Gastrocnemius medialis (tissue), 4 donors: ENCODE measurements at regions not wholly inside any gene's neighbourhood (a gene's known extent, or its start where the extent isn't known, plus 50 kb on each side); places are given as distances from the start of the nearest gene placed in this dataset.

Source experiments
- CTCF ChIP-seq, 5 experiments: fragments of 450-650 bp in 3 of 5; fragments of 200-600 bp in 2 of 5; sonication (generic) in 2 of 5; IDR thresholded peaks in 4 of 5; conservative IDR thresholded peaks in 1 of 5; 1 replicate in 4 of 5; 2 replicates in 1 of 5; pipeline ENCODE4 v1.5.1; 2016 to 2019; ENCODE audit warnings: antibody characterized with exemption in 5 of 5, mild to moderate bottlenecking in 3 of 5, moderate library complexity in 3 of 5
- POLR2A ChIP-seq, 2 donors: fragments of 450-650 bp; IDR thresholded peaks; one replicate each; pipeline ENCODE4 v1.6.1; 2017; ENCODE audit warnings: antibody characterized with exemption in 2 of 2, mild to moderate bottlenecking in 2 of 2, moderate library complexity in 2 of 2

- TF ChIP-seq CTCF (IDR thresholded peaks at IDR 0.05 in 4 of 5, conservative IDR thresholded peaks at IDR 0.05 in 1 of 5) (no peak), POLR2A (IDR thresholded peaks at IDR 0.05) (no peak)
Measured at GRCh38 chr6:145546265-145546664, 189.1 kb downstream of the EPM2A start.
